ENCODE measurements at regions not wholly inside any gene's neighbourhood (a gene's known extent, or its start where the extent isn't known, plus 50 kb on each side); places are given as distances from the start of the nearest gene placed in this dataset.

DNA sequence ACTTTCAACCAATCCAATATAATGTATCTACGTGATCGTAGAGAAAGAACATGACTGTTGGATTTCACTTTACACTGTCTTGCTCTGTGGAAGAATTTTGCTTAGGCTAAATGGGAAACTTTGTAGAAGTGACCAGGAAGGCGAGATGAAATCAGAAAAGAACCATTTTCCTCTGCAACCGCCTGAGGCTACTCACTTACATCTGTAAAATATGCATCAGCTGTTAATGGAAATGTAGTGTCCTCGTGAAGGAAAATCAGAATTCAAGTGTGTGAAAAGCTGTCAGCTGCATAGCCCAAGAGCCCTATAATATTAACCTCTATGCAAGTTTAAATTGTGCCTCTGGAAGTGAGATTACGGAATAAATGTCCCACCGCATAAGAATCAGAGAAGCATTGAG is 277.9 kb downstream of the C6orf118 start:
- TF ChIP-seq, protein P1, sequence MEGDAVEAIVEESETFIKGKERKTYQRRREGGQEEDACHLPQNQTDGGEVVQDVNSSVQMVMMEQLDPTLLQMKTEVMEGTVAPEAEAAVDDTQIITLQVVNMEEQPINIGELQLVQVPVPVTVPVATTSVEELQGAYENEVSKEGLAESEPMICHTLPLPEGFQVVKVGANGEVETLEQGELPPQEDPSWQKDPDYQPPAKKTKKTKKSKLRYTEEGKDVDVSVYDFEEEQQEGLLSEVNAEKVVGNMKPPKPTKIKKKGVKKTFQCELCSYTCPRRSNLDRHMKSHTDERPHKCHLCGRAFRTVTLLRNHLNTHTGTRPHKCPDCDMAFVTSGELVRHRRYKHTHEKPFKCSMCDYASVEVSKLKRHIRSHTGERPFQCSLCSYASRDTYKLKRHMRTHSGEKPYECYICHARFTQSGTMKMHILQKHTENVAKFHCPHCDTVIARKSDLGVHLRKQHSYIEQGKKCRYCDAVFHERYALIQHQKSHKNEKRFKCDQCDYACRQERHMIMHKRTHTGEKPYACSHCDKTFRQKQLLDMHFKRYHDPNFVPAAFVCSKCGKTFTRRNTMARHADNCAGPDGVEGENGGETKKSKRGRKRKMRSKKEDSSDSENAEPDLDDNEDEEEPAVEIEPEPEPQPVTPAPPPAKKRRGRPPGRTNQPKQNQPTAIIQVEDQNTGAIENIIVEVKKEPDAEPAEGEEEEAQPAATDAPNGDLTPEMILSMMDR (IDR thresholded peaks at IDR 0.05; ENCODE audit: poor library complexity, severe bottlenecking): no peak
- no peak for TF ChIP-seq MXI1 (conservative IDR thresholded peaks at IDR 0.05; ENCODE audit: poor library complexity, severe bottlenecking)
- no peak for TF ChIP-seq TAF1 (IDR thresholded peaks at IDR 0.05; ENCODE audit: low read depth)
- no peak for TF ChIP-seq RAD21 (conservative IDR thresholded peaks at IDR 0.05)
- TF ChIP-seq POLR2AphosphoS5 (IDR thresholded peaks at IDR 0.05): no peak
- TF ChIP-seq, protein P2, sequence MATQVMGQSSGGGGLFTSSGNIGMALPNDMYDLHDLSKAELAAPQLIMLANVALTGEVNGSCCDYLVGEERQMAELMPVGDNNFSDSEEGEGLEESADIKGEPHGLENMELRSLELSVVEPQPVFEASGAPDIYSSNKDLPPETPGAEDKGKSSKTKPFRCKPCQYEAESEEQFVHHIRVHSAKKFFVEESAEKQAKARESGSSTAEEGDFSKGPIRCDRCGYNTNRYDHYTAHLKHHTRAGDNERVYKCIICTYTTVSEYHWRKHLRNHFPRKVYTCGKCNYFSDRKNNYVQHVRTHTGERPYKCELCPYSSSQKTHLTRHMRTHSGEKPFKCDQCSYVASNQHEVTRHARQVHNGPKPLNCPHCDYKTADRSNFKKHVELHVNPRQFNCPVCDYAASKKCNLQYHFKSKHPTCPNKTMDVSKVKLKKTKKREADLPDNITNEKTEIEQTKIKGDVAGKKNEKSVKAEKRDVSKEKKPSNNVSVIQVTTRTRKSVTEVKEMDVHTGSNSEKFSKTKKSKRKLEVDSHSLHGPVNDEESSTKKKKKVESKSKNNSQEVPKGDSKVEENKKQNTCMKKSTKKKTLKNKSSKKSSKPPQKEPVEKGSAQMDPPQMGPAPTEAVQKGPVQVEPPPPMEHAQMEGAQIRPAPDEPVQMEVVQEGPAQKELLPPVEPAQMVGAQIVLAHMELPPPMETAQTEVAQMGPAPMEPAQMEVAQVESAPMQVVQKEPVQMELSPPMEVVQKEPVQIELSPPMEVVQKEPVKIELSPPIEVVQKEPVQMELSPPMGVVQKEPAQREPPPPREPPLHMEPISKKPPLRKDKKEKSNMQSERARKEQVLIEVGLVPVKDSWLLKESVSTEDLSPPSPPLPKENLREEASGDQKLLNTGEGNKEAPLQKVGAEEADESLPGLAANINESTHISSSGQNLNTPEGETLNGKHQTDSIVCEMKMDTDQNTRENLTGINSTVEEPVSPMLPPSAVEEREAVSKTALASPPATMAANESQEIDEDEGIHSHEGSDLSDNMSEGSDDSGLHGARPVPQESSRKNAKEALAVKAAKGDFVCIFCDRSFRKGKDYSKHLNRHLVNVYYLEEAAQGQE (IDR thresholded peaks at IDR 0.05; ENCODE audit: borderline replicate concordance): no peak
- no peak for TF ChIP-seq SMC3 (conservative IDR thresholded peaks at IDR 0.05; ENCODE audit: poor library complexity)
- no peak for TF ChIP-seq EZH2 (IDR thresholded peaks at IDR 0.05; ENCODE audit: borderline replicate concordance, insufficient read depth, low read length, poor library complexity, severe bottlenecking)
- TF ChIP-seq EP300 (conservative IDR thresholded peaks at IDR 0.05; ENCODE audit: poor library complexity, severe bottlenecking): no peak
- Histone ChIP-seq H3K9me2 (ENCODE audit: insufficient read depth, low read length) (no peaks in the 10 kb centered on the region), H3K4me2 (ENCODE audit: low read length) (no peak overlapping the region), H3K27ac (ENCODE audit: low read length) (no peak overlapping the region), H3K9me3 (ENCODE audit: low read length) (no peaks in the 10 kb centered on the region), H3K4me3 (ENCODE audit: low read length) (no peak overlapping the region), H3K27me3 (ENCODE audit: insufficient read depth, low read depth, low read length) (no peaks in the 10 kb centered on the region), H4K20me1 (ENCODE audit: insufficient read depth) (no peaks in the 10 kb centered on the region), H2AFZ (ENCODE audit: low read depth, low read length) (no peak overlapping the region), H3K79me2 (replicated peaks; ENCODE audit: insufficient read depth, low read length) (no peaks in the 10 kb centered on the region), H3F3A (ENCODE audit: insufficient read depth, low read length, poor library complexity, severe bottlenecking) (no peaks in the 10 kb centered on the region), H3K36me3 (ENCODE audit: insufficient read depth, low read length) (no peaks in the 10 kb centered on the region), H3K9ac (ENCODE audit: low read length) (no peak overlapping the region)

DNA sequence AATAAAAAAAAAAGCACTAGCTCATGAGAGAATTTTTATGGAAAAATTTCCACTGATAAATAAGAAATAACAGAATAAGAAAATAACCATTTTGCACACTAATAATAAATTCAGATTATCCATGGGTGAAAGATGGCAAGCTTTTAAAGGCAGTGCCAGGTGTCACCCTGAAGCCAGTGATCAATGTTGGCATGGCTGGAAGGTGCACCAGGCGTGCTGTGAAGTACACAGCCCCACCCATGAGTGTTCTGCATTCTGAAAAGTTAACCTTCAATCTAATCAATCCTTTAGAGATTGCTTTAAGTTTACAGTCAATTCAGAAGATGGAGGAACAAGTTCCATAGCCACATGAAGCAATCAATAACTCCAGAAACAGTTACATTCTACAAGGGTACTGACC is 284.4 kb downstream of the C6orf118 start:
- Histone ChIP-seq H3K4me2 (ENCODE audit: low read length) (no peak overlapping the region), H3K27ac (ENCODE audit: low read length) (no peak overlapping the region), H3K79me2 (replicated peaks; ENCODE audit: insufficient read depth, low read length) (no peaks in the 10 kb centered on the region), H2AFZ (ENCODE audit: low read depth, low read length) (no peak overlapping the region), H3F3A (ENCODE audit: insufficient read depth, low read length, poor library complexity, severe bottlenecking) (no peaks in the 10 kb centered on the region), H3K36me3 (ENCODE audit: insufficient read depth, low read length) (no peaks in the 10 kb centered on the region), H3K27me3 (ENCODE audit: insufficient read depth, low read depth, low read length) (no peaks in the 10 kb centered on the region), H4K20me1 (ENCODE audit: insufficient read depth) (no peaks in the 10 kb centered on the region), H3K9me2 (ENCODE audit: insufficient read depth, low read length) (no peaks in the 10 kb centered on the region), H3K4me3 (ENCODE audit: low read length) (no peak overlapping the region), H3K9ac (ENCODE audit: low read length) (no peak overlapping the region), H3K9me3 (ENCODE audit: low read length) (no peaks in the 10 kb centered on the region)
- TF ChIP-seq, protein P2 (IDR thresholded peaks at IDR 0.05; ENCODE audit: borderline replicate concordance): no peak
- TF ChIP-seq, protein P1 (IDR thresholded peaks at IDR 0.05; ENCODE audit: poor library complexity, severe bottlenecking): no peak
- TF ChIP-seq SMC3 (conservative IDR thresholded peaks at IDR 0.05; ENCODE audit: poor library complexity) (no peak), POLR2AphosphoS5 (IDR thresholded peaks at IDR 0.05) (no peak), TAF1 (IDR thresholded peaks at IDR 0.05; ENCODE audit: low read depth) (no peak)

Data from neural cell (in vitro differentiated cells).